Forelimb muscle (tissue), 1 donor: ENCODE measurements at regions not wholly inside any gene's neighbourhood (a gene's known extent, or its start where the extent isn't known, plus 50 kb on each side); places are given as distances from the start of the nearest gene placed in this dataset.
"Not testable (repeated sequence)": the region's sequence is repeated elsewhere in the genome, so short reads cannot be mapped to it uniquely, and the experiment has no call there.

ENCODE experiments used
- DNase-seq: peaks from one replicate; pipeline ENCODE4 v3.0.0-alpha.2; 2013; ENCODE audit warnings: low read depth

DNA sequence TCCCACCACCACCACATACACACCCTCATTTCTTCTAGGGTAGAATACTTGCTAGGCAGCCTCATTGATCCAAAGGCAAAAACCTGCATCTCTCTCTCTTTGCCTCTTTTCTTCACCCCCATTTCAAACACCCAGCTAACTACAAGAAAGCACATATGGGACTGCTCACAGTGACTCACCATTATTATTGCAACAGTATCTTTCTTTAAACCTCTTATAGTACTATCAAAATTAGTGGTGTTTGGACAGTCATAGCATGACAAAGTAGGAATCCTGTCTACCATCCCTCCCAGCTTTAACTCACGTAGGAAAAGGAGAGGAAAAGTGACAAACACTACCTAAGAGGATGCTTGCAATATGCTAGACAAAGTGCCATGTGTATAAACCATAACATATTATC is 422.5 kb upstream of the CRIM1 start:
- DNase-seq: no peak

DNA sequence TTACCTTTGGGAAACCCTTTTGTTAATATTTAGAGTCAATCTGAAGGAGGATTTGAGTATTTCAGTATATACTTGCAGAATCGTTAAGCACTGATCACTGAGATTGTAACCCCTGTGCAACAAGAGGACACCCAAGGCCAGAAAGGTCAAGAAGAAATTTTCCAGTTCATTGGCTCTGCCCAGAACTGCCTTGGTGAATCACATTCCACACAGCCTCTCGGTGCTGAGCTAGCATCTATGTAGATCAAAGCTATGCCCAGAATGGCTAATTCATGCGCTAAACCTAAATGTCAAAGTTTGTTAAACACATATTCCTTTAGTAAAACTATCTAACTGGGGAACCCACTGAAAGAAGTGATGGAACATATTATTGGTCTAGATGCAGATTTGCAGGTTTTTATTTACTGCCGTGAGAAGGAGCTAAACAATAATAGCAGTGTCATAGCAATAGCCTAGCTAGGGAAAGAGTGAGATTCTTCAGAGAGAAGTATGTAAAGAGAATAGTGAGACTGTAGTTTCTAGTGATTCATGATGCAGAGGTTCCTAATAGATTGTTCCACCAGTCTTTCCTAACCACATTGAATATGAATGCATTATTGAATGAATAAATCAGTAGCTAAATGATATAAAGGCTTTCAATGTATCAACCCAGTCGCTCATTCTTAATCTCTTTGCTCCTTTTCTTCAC is 423.2 kb upstream of the CRIM1 start:
- DNase-seq: no peak

DNA sequence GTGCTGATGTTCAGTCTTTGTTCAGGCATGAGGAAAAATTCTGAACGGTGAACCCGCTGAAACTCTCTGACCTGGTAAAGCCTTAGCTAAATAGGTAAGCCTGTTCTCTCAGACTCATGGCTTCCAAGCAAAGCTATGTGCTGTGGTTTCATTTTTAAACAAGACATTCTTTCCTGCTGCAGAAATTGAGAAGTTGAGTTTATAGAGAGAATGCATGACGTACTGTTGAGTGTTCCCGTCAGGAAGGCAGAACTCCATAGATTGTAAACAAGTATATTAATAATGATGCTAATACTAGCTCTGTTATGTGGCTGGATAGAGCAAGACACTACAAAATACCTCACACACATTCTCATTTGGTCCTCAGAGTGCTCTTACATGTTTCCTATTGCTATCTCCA is 424.0 kb upstream of the CRIM1 start:
- no peak for DNase-seq

DNA sequence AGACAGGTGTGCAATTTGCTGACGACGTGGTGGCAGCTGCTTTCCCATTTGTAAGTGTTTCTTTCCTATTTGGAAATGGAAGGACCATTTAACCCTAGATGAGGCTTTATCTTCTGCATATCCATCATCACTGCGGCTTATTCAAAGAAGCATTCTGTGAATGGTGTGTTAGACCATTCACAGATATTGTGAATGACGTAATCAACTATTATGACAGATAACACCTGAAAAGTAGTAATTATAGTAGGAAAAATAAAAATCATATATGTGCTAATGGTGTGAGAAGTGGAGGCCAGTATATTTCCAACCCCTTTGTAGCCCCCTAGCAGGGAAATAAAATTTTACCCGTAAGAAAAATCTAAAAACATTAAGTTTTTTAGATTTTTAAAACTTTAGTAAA is 424.5 kb upstream of the CRIM1 start:
- no peak for DNase-seq

- DNase-seq: no peak
Measured at GRCh38 chr2:35929551-35929950, 426.0 kb upstream of the CRIM1 start.

GRCh38 chr2:35920061-35920460 is 435.5 kb upstream of the CRIM1 start:
- no peak for DNase-seq

DNA sequence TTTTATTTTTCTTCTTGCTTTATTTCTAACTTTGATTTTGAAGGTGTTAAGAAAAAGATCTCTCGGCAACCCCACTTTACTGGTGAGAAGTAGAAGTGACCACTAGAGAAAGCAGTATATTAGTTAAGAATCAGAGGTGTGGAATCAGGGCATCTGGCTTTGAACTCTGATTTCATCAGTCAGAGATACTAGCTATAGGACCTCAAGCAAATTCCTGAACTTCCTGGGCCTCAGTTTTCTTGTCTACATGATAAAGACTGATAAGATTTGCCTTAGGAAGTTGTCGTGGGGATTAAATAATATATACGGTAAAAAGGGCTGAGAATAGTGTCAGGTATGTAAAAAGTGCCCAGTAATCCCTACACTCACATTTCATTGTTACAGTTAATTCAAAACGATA is 440.3 kb upstream of the CRIM1 start:
- no peak for DNase-seq

DNA sequence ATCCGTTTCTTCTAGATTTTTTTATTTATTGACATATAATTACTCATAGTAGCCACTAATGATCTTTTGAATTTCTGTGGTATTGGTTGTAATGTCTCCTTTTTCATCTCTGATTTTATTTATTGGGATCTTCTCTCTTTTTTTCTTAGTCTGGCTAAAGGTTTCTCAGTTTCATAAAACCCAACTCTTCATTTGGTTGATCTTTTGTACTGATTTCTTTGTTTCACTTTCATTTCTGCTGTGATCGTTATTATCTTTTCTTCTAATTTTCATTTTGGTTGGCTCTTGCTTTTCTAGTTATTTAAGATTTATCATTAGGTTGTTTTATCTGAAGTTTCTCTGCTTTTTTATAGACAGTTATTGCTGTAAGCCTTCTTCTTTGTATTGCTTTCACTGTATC is 463.6 kb upstream of the CRIM1 start:
- DNase-seq: no peak

GRCh38 chr2:35891528-35891927 is 464.1 kb upstream of the CRIM1 start:
- DNase-seq: no peak

DNA sequence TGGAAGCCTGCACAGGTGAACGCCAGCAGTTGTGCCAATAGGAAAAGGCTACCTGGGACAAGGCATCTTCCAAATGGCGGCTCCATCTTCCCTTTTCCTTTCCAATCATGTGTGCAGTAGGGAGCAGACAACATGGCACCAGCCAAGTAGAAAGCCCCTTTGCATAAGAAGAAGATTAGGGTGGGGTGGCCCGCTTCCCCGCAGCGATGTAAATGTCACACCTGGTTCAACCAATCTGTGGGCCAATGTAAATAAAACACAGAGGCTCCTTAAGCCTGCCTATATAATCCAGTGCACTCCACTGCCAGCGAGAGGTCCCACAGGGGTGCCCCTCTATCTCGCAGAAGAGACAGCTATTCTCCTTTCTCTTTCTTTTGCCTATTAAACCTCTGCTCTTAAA is 468.4 kb upstream of the CRIM1 start:
- DNase-seq: no peak

- DNase-seq: no peak
Measured at GRCh38 chr2:35873921-35874320, 481.7 kb upstream of the CRIM1 start.

- no peak for DNase-seq
Measured at GRCh38 chr2:35871672-35872071, 483.9 kb upstream of the CRIM1 start.

DNA sequence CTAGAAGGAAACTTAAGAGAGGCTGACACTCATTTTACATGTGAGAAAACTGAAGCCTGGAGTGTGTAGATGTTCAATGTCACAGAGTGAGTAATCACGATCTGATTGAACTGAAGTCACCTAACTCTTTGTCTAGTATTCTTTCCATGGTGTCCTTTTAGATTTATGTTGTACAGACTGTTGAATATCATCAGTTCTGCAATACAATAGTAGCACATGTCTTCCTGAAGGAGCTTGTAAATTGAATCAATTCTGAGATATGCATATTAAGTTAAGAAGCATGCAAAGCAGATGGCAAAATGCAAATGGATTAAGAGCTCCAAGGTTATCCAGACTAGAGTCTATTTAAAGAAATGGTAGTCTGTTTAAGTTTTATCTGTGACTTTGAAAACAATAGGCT is 484.9 kb upstream of the CRIM1 start:
- DNase-seq: no peak

DNA sequence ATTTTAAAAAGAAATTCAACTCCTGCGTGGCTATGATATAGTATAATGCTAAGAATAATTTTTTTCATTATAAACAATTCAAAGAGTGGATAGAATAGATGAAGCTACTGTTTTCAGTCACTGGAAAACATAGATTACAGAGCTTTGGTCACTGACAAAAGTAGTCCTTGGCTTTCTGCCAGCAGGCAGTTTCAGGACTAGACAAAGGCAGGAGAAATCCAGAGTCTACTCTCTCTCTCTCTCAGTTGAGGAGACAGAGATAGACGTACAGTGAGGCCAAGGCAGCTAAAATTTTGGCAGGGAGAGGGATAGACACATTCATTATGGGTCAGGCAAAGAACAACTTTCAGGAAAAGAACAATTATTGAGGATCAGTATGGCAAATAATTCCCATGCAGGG is 491.4 kb upstream of the CRIM1 start:
- DNase-seq: peak; percentile 4

- DNase-seq: no peak
Measured at GRCh38 chr2:35858216-35858615, 497.4 kb upstream of the CRIM1 start.

DNA sequence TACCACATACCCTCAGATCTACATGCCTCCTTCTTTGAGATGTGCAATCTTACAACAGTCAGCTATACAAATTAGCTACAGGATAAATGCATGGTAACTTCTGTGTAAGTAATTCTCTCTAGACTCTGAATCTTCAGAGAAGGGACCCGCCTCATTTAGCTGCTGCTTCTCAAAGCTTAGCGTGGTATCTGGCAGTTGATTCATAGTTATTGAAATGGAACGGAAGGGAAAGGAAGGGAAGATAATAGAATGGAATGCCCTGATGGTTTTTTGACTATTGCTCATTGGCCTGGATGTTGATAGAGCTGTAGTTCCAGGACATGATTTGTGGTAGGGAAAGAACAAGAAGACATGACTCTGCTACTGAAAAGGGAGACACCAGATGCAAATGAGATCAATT is 498.1 kb upstream of the CRIM1 start:
- no peak for DNase-seq

- DNase-seq: no peak
Measured at GRCh38 chr2:35831385-35831784, 524.2 kb upstream of the CRIM1 start.

DNA sequence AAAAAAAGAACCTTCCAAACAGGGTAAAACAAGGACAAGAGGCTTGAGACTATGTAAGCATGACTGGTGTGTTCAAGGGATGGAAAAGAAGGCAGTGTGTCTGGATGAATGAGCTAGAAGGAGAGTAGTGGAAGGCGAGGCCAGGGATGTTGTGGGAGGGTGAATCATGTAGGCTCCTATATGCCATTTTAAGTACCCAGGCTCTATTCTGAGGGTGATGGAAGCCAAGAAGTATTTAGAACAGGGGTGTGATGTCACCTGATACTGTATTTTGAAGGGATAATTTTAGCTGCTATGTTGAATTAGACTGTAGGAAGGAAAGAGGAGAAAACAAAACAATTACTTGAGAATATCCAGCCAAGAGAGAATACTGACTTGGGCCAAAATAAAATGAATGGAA is 524.7 kb upstream of the CRIM1 start:
- DNase-seq: no peak

GRCh38 chr2:35827086-35827485 is 528.5 kb upstream of the CRIM1 start:
- DNase-seq: no peak

GRCh38 chr2:35822716-35823115 is 532.9 kb upstream of the CRIM1 start:
- no peak for DNase-seq

DNA sequence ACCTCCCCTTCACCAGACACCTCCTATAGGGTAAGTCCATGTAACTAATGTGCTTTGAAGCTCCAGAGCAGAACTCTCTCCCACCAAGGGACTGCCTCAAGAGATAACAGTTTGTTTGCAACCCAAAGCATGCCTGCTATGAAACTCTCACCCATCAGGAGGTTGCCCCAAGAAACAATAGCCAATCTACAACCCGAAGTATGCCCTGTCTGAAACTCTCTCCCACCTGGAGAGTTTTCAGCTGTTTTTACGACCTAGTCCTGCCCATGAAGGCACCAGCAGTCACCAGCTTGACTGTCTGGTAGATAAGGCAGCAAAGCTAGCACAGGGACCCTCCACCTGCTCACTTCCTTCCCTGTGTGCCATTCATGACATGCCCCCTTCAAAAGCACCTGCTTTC is 533.9 kb upstream of the CRIM1 start:
- DNase-seq: no peak

- no peak for DNase-seq
Measured at GRCh38 chr2:35820391-35820790, 535.2 kb upstream of the CRIM1 start.

- no peak for DNase-seq
Measured at GRCh38 chr2:35819033-35819432, 536.5 kb upstream of the CRIM1 start.

DNA sequence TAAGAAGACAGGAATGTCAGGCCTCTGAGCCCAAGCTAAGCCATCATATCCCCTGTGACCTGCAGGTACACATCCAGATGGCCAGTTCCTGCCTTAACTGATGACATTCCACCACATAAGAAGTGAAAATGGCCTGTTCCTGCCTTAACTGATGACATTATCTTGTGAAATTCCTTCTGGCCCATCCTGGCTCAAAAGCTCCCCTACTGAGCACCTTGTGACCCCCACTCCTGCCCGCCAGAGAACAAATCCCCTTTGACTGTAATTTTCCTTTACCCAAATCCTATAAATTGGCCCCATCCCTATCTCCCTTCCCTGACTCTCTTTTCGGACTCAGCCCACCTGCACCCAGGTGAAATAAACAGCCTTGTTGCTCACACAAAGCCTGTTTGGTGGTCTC is 537.2 kb upstream of the CRIM1 start:
- not testable (repeated sequence) for DNase-seq
